ENCODE measurements at regions not wholly inside any gene's neighbourhood (a gene's known extent, or its start where the extent isn't known, plus 50 kb on each side); places are given as distances from the start of the nearest gene placed in this dataset.
"Not testable (repeated sequence)": the region's sequence is repeated elsewhere in the genome, so short reads cannot be mapped to it uniquely, and the experiment has no call there.

- TF ChIP-seq, protein P1, sequence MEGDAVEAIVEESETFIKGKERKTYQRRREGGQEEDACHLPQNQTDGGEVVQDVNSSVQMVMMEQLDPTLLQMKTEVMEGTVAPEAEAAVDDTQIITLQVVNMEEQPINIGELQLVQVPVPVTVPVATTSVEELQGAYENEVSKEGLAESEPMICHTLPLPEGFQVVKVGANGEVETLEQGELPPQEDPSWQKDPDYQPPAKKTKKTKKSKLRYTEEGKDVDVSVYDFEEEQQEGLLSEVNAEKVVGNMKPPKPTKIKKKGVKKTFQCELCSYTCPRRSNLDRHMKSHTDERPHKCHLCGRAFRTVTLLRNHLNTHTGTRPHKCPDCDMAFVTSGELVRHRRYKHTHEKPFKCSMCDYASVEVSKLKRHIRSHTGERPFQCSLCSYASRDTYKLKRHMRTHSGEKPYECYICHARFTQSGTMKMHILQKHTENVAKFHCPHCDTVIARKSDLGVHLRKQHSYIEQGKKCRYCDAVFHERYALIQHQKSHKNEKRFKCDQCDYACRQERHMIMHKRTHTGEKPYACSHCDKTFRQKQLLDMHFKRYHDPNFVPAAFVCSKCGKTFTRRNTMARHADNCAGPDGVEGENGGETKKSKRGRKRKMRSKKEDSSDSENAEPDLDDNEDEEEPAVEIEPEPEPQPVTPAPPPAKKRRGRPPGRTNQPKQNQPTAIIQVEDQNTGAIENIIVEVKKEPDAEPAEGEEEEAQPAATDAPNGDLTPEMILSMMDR (IDR thresholded peaks at IDR 0.05), result no peak
- TF ChIP-seq POLR2A (IDR thresholded peaks at IDR 0.05), result no peak
- Histone ChIP-seq H3K27ac (peak overlapping the region; percentile 56 to 80), H3K4me3 (peak overlapping the region; percentile 12 to 42), H3K36me3 (no peaks in the 10 kb centered on the region), H3K27me3 (no peaks in the 10 kb centered on the region), H3K4me1 (no peaks in the 10 kb centered on the region), H3K9me3 (no peaks in the 10 kb centered on the region)
- intact Hi-C loops (cut with DNase I; ENCODE audit: low total_unique reads), result no loop called here
- DNase-seq, result no peak
Observed at GRCh38 chrX:39689376-39690104, 408.2 kb downstream of the BCOR start.

GRCh38 chrX:39690541-39691415 lies 407.0 kb downstream of the BCOR start:
- no peaks in the 10 kb centered on the region for H3K36me3 ChIP-seq
- no peaks in the 10 kb centered on the region for H3K9me3 ChIP-seq
- no peaks in the 10 kb centered on the region for H3K27me3 ChIP-seq
- intact Hi-C loops (cut with DNase I; ENCODE audit: low total_unique reads), result no loop called here
- H3K4me1 ChIP-seq, result no peaks in the 10 kb centered on the region
- H3K27ac ChIP-seq, result no peak overlapping the region
- TF ChIP-seq, protein P1 (IDR thresholded peaks at IDR 0.05), result no peak
- TF ChIP-seq POLR2A (IDR thresholded peaks at IDR 0.05), result no peak
- no peak for DNase-seq
- no peak overlapping the region for H3K4me3 ChIP-seq

DNA sequence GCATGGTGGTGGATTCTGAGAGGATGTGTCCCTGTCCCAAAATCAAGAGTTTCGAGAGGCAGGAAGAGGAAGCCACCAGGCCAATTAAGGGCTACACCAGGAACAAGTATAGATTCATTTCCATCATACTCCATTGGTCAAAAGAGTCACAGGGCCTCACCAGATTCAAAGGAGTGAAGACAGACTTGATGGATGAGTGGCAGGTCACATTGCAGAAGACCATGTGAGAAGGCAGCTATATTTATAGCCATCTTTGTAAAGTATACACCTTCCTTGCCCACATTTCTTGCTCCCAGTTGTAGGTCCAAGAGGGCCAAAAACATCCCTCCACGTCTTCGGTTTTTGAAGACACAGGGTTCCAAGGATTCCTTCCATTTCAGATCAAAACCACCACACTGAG lies 406.0 kb downstream of the BCOR start:
- Histone ChIP-seq H3K9me3 (peaks cover 0 to 4% of the 10 kb centered on the region in 2 donors), H3K27ac (no peak overlapping the region), H3K4me3 (no peak overlapping the region), H3K4me1 (no peaks in the 10 kb centered on the region), H3K27me3 (no peaks in the 10 kb centered on the region), H3K36me3 (no peaks in the 10 kb centered on the region)
- intact Hi-C loops (cut with DNase I; ENCODE audit: low total_unique reads), result no loop called here
- no peak for TF ChIP-seq POLR2A (IDR thresholded peaks at IDR 0.05)
- TF ChIP-seq, protein P1 (IDR thresholded peaks at IDR 0.05), result no peak
- no peak for DNase-seq

GRCh38 chrX:39692796-39693195 lies 405.0 kb downstream of the BCOR start:
- H3K4me3 ChIP-seq, result no peak overlapping the region
- no peaks in the 10 kb centered on the region for H3K36me3 ChIP-seq
- no peak overlapping the region for H3K27ac ChIP-seq
- no peak for TF ChIP-seq POLR2A (IDR thresholded peaks at IDR 0.05)
- TF ChIP-seq, protein P1 (IDR thresholded peaks at IDR 0.05), result no peak
- peaks cover 0 to 4% of the 10 kb centered on the region in 2 donors for H3K9me3 ChIP-seq
- no peaks in the 10 kb centered on the region for H3K27me3 ChIP-seq
- no peak for DNase-seq
- intact Hi-C loops (cut with DNase I; ENCODE audit: low total_unique reads), result no loop called here
- no peaks in the 10 kb centered on the region for H3K4me1 ChIP-seq

GRCh38 chrX:39693298-39693697 lies 404.5 kb downstream of the BCOR start:
- DNase-seq, result no peak
- Histone ChIP-seq H3K27me3 (no peaks in the 10 kb centered on the region), H3K4me1 (no peaks in the 10 kb centered on the region), H3K36me3 (no peaks in the 10 kb centered on the region), H3K27ac (no peak overlapping the region), H3K9me3 (peaks cover 0 to 4% of the 10 kb centered on the region in 2 donors), H3K4me3 (no peak overlapping the region)
- intact Hi-C loops (cut with DNase I; ENCODE audit: low total_unique reads), result no loop called here
- TF ChIP-seq, protein P1 (IDR thresholded peaks at IDR 0.05), result no peak
- no peak for TF ChIP-seq POLR2A (IDR thresholded peaks at IDR 0.05)

DNA sequence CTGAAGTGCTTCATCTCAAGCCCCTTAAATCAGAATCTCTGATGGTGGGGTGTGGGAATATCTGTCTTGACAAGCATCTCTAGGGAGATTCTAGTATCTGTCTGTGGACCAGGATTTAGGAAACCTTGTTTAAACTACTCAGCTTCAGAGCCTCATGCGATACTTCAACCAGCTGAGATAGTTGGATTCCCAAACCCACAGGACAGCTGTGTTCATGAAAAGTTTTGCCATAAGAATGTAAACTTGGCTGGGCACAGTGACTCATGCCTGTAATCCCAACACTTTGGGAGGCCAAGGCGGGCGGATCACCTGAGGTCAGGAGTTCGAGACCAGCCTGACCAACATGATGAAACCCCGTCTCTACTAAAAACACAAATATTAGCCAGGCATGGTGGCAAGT lies 395.1 kb downstream of the BCOR start:
- H3K27me3 ChIP-seq; intact Hi-C loops (cut with DNase I; ENCODE audit: low total_unique reads); DNase-seq; H3K4me1 ChIP-seq; H3K36me3 ChIP-seq; H3K9me3 ChIP-seq; H3K27ac ChIP-seq; H3K4me3 ChIP-seq: not testable (repeated sequence)

Measured in uterus (tissue), 3 donors.